H9 (cell line): ENCODE measurements at regions not wholly inside any gene's neighbourhood (a gene's known extent, or its start where the extent isn't known, plus 50 kb on each side); places are given as distances from the start of the nearest gene placed in this dataset.

Experiments
- DNase-seq: peaks from one replicate; pipeline ENCODE4 v3.0.0-alpha.2; 2017
- H2AFZ ChIP-seq: one replicate; pipeline ENCODE4 v1.6.1; 2013; ENCODE audit warnings: mild to moderate bottlenecking, low read length, control low read depth, moderate library complexity
- H2AK5ac ChIP-seq: 2 replicates; pipeline ENCODE4 v1.6.1; 2013; ENCODE audit warnings: low read length, control low read depth, mixed read lengths; ENCODE audit not compliant: insufficient read length
- H2BK120ac ChIP-seq: one replicate; pipeline ENCODE4 v1.6.1; 2013; ENCODE audit warnings: low read depth, mild to moderate bottlenecking, low read length, control low read depth, inconsistent platforms; ENCODE audit not compliant: poor library complexity, severe bottlenecking
- H2BK12ac ChIP-seq: 2 replicates; pipeline ENCODE4 v1.6.1; 2013; ENCODE audit warnings: low read length, control low read depth, mixed read lengths, low read depth; ENCODE audit not compliant: insufficient read length
- H2BK15ac ChIP-seq: 2 replicates; pipeline ENCODE4 v1.6.1; 2013; ENCODE audit warnings: low read depth, low read length, control low read depth
- H2BK20ac ChIP-seq: one replicate; pipeline ENCODE4 v1.6.1; 2013; ENCODE audit warnings: low read depth, mild to moderate bottlenecking, low read length, control low read depth, inconsistent platforms; ENCODE audit not compliant: poor library complexity, severe bottlenecking
- H2BK5ac ChIP-seq: 2 replicates; pipeline ENCODE4 v1.6.1; 2013; ENCODE audit warnings: low read length, control low read depth, mixed read lengths; ENCODE audit not compliant: insufficient read length
- H3K14ac ChIP-seq: 2 replicates; pipeline ENCODE4 v1.6.1; 2013; ENCODE audit warnings: low read length, control low read depth; ENCODE audit not compliant: insufficient read depth
- H3K18ac ChIP-seq: 2 replicates; pipeline ENCODE4 v1.6.1; 2013; ENCODE audit warnings: low read depth, mild to moderate bottlenecking, mixed read lengths, low read length, control low read depth; ENCODE audit not compliant: insufficient read length
- H3K23ac ChIP-seq: 2 replicates; pipeline ENCODE4 v1.6.1; 2013; ENCODE audit warnings: low read length, control low read depth, mixed read lengths, low read depth; ENCODE audit not compliant: insufficient read length
- H3K23me2 ChIP-seq: 2 replicates; pipeline ENCODE4 v1.6.1; 2013; ENCODE audit warnings: low read depth, mild to moderate bottlenecking, mixed read lengths, low read length, control low read depth; ENCODE audit not compliant: insufficient read length, poor library complexity, severe bottlenecking
- H3K27ac ChIP-seq: 2 replicates; pipeline ENCODE4 v1.5.1; 2013; ENCODE audit warnings: low read length, control low read depth, mixed read lengths, low read depth; ENCODE audit not compliant: insufficient read length
- H3K27me3 ChIP-seq: 2 replicates; pipeline ENCODE4 v1.6.1; 2013; ENCODE audit warnings: low read length, control low read depth, inconsistent platforms; ENCODE audit not compliant: insufficient read depth
- H3K4ac ChIP-seq: 2 replicates; pipeline ENCODE4 v1.6.1; 2013; ENCODE audit warnings: low read depth, mild to moderate bottlenecking, control low read depth, inconsistent platforms, low read length, moderate library complexity
- H3K4me1 ChIP-seq: 2 replicates; pipeline ENCODE4 v1.6.1; 2013; ENCODE audit warnings: low read length, control low read depth, inconsistent platforms; ENCODE audit not compliant: insufficient read depth
- H3K4me2 ChIP-seq: 2 replicates; pipeline ENCODE4 v1.6.1; 2013; ENCODE audit warnings: low read length, control low read depth, mixed read lengths; ENCODE audit not compliant: insufficient read length, insufficient read depth
- H3K56ac ChIP-seq: 2 replicates; pipeline ENCODE4 v1.6.1; 2013; ENCODE audit warnings: low read depth, mild to moderate bottlenecking, mixed read lengths, low read length, control low read depth; ENCODE audit not compliant: insufficient read length
- H3K79me1 ChIP-seq: 2 replicates; pipeline ENCODE4 v1.6.1; 2013; ENCODE audit warnings: low read depth, mild to moderate bottlenecking, moderate library complexity, low read length, control low read depth, inconsistent platforms; ENCODE audit not compliant: insufficient read depth, poor library complexity, severe bottlenecking
- H3K79me2 ChIP-seq: 2 replicates; pipeline ENCODE4 v1.6.1; 2013; ENCODE audit warnings: low read length, control low read depth, inconsistent platforms; ENCODE audit not compliant: insufficient read depth
- H3K9ac ChIP-seq: 2 replicates; pipeline ENCODE4 v1.6.1; 2013; ENCODE audit warnings: low read length, control low read depth, mixed read lengths; ENCODE audit not compliant: insufficient read length; ENCODE audit errors: extremely low read depth
- H3K9me3 ChIP-seq: one replicate; pipeline ENCODE4 v1.6.1; 2013; ENCODE audit warnings: low read depth, low read length, inconsistent platforms; ENCODE audit not compliant: control insufficient read depth
- H3T11ph ChIP-seq: one replicate; pipeline ENCODE4 v1.6.1; 2013; ENCODE audit warnings: mild to moderate bottlenecking, low read length, control low read depth, inconsistent platforms
- H4K20me1 ChIP-seq: one replicate; pipeline ENCODE4 v1.6.1; 2013; ENCODE audit not compliant: control insufficient read depth, insufficient read length, insufficient read depth
- H4K5ac ChIP-seq: 2 replicates; pipeline ENCODE4 v1.6.1; 2013; ENCODE audit warnings: low read depth, mild to moderate bottlenecking, mixed read lengths, low read length, control low read depth; ENCODE audit not compliant: insufficient read length
- H4K8ac ChIP-seq: replicated peaks from 2 replicates; pipeline ENCODE4 v1.6.1; 2013; ENCODE audit warnings: low read length, control low read depth, mixed read lengths, low read depth; ENCODE audit not compliant: insufficient read length
- H4K91ac ChIP-seq: 2 replicates; pipeline ENCODE4 v1.6.1; 2013; ENCODE audit warnings: low read depth, mild to moderate bottlenecking, moderate library complexity, mixed read lengths, low read length, control low read depth; ENCODE audit not compliant: insufficient read length
- H3K27ac Mint-ChIP-seq, 3 experiments: 2 replicates in 2 of 3; 3 replicates in 1 of 3; pipeline ENCODE4 v1.8.0; 2020 to 2021; ENCODE audit warnings: mixed read lengths in 3 of 3, mild to moderate bottlenecking in 1 of 3, moderate library complexity in 1 of 3
- H3K27me3 Mint-ChIP-seq: 2 replicates; pipeline ENCODE4 v1.8.0; 2021; ENCODE audit warnings: low read depth, mild to moderate bottlenecking, moderate library complexity, mixed read lengths
- H3K36me3 Mint-ChIP-seq, 3 experiments: 2 replicates in 2 of 3; 3 replicates in 1 of 3; pipeline ENCODE4 v1.8.0; 2020 to 2021; ENCODE audit warnings: low read depth in 3 of 3, mixed read lengths in 3 of 3; ENCODE audit not compliant: insufficient read depth in 1 of 3
- H3K4me1 Mint-ChIP-seq, 2 experiments: 2 replicates each; pipeline ENCODE4 v1.8.0; 2020; ENCODE audit warnings: mixed read lengths in 2 of 2
- H3K4me3 Mint-ChIP-seq, 2 experiments: 2 replicates in 1 of 2; 3 replicates in 1 of 2; pipeline ENCODE4 v1.8.0; 2020 to 2021; ENCODE audit warnings: mild to moderate bottlenecking in 2 of 2, mixed read lengths in 2 of 2, moderate library complexity in 1 of 2
- H3K9me3 Mint-ChIP-seq, 2 experiments: 2 replicates in 1 of 2; 3 replicates in 1 of 2; pipeline ENCODE4 v1.8.0; 2020; ENCODE audit warnings: mild to moderate bottlenecking in 2 of 2, mixed read lengths in 2 of 2, moderate library complexity in 1 of 2
- WGBS: extraction: QIAGEN DNeasy Blood & Tissue Kit; methylation state at CpG from one replicate; pipeline ENCODE4 v1.1.7; 2013; ENCODE audit warnings: missing lambda C conversion rate, low lambda C conversion rate, mixed read lengths; ENCODE audit not compliant: insufficient read length; ENCODE audit errors: extremely low coverage; 5-methylcytosine and 5-hydroxymethylcytosine counted together
- TF ChIP-seq, protein P1 (sequence below): fragments of 200-600 bp; sonication (generic); conservative IDR thresholded peaks from 3 replicates; pipeline ENCODE4 v1.8.0; 2021; ENCODE audit warnings: antibody characterized with exemption, mild to moderate bottlenecking

DNA sequence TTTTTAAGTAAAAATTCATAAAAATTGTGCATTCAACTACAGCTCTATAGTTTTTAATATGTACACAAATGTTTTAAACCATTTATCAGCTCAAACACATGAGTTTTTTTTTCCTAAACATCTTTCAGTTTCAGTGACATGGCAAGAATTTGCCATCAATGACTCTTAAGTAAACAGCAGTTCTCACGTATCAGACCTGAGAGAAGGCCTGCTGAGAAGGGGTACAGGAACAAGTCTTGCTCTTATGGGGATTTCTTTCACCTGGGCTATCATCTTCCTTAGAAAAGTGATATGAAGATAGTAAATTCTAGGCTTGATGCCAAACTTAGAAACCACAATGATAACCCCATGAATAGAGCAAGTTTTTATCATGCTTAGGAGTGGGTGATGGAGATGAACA is 467.8 kb downstream of the ARL4A start:
- Histone ChIP-seq H4K91ac (no peak overlapping the region), H3K79me1 (no peaks in the 10 kb centered on the region), H4K20me1 (no peaks in the 10 kb centered on the region), H3K4me2 (no peak overlapping the region), H2AK5ac (no peak overlapping the region), H3K23ac (no peak overlapping the region), H3K56ac (no peak overlapping the region), H2BK5ac (no peak overlapping the region), H3K79me2 (no peaks in the 10 kb centered on the region), H3K14ac (no peak overlapping the region), H2BK20ac (no peak overlapping the region), H3T11ph (no peak overlapping the region), H3K4ac (no peak overlapping the region), H3K4me1 (no peaks in the 10 kb centered on the region), H2BK12ac (no peak overlapping the region), H2AFZ (no peak overlapping the region), H4K5ac (no peak overlapping the region), H3K27ac (no peak overlapping the region), H2BK120ac (no peak overlapping the region), H3K9me3 (no peaks in the 10 kb centered on the region), H2BK15ac (no peak overlapping the region), H3K23me2 (no peaks in the 10 kb centered on the region), H3K9ac (no peak overlapping the region), H4K8ac (no peak overlapping the region), H3K27me3 (no peaks in the 10 kb centered on the region), H3K18ac (no peak overlapping the region)
- Mint-ChIP-seq H3K4me3 (no peak overlapping the region), H3K27ac (no peak overlapping the region), H3K36me3 (no peaks in the 10 kb centered on the region), H3K27me3 (no peaks in the 10 kb centered on the region), H3K9me3 (no peaks in the 10 kb centered on the region), H3K4me1 (peaks cover 0 to 7% of the 10 kb centered on the region in 2 experiments; a peak in 2 of 4 replicates)
- TF ChIP-seq, protein P1, sequence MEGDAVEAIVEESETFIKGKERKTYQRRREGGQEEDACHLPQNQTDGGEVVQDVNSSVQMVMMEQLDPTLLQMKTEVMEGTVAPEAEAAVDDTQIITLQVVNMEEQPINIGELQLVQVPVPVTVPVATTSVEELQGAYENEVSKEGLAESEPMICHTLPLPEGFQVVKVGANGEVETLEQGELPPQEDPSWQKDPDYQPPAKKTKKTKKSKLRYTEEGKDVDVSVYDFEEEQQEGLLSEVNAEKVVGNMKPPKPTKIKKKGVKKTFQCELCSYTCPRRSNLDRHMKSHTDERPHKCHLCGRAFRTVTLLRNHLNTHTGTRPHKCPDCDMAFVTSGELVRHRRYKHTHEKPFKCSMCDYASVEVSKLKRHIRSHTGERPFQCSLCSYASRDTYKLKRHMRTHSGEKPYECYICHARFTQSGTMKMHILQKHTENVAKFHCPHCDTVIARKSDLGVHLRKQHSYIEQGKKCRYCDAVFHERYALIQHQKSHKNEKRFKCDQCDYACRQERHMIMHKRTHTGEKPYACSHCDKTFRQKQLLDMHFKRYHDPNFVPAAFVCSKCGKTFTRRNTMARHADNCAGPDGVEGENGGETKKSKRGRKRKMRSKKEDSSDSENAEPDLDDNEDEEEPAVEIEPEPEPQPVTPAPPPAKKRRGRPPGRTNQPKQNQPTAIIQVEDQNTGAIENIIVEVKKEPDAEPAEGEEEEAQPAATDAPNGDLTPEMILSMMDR = no peak
- WGBS = no CpG with 5 or more reads among the region's 1 CpG
- no peak for DNase-seq
